ENCODE measurements at regions not wholly inside any gene's neighbourhood (a gene's known extent, or its start where the extent isn't known, plus 50 kb on each side); places are given as distances from the start of the nearest gene placed in this dataset.
"Not testable (repeated sequence)": the region's sequence is repeated elsewhere in the genome, so short reads cannot be mapped to it uniquely, and the experiment has no call there.

GRCh38 chr14:83977583-83977982 lies 1552.4 kb upstream of the FLRT2 start:
- no peak for DNase-seq (ENCODE audit: low read depth)
- no peak overlapping the region for H3K4me3 ChIP-seq (ENCODE audit: low read length)
- TF ChIP-seq CTCF (conservative IDR thresholded peaks at IDR 0.05; ENCODE audit: low read length) = no peak

DNA sequence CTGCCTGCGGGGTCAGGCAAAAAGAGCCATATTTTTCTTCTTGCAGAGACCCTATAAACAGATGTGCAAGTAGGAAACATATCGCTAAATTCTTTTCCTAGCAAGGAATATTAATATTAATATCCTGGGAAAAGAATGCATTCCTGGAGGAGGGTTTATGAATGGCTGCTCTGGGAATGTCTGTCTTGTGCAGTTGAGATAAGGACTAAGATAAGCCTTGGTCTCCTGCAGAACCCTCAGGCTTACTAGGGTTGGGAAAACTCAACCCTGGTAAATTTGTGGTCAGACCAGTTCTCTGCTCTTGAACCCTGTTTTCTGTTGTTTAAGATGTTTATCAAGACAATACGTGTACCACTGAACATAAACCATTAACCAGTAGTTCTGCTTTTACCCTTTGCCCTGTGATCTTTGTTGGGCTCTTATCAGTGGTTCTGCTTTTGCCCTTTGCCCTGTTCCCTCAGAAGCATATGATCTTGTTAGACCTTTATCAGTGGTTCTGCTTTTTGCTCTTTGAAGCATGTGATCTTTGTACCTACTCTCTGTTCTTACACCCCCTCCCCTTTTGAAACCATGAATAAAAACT lies 1548.2 kb upstream of the FLRT2 start:
- not testable (repeated sequence) for H3K4me3 ChIP-seq (ENCODE audit: low read length); DNase-seq (ENCODE audit: low read depth)

DNA sequence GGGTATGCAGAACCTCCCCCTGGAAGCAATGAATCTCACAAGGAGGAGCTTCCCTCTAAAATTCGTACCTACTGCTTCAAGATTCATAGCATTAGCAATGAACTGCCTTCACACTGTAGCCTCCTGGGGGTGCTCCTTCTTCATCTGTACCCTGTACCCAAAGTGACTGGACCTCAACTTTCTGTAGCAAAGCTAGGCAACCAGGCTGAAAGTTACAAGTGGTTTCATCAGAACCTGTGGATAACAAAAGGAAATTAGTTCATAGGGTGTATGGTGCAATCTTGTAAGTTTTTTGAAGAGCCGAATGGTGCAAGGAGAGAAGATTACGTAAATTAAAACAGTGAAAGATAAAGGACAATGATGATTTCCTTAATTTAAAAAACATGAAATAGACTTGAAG lies 1541.7 kb upstream of the FLRT2 start:
- no peak for TF ChIP-seq CTCF (conservative IDR thresholded peaks at IDR 0.05; ENCODE audit: low read length)
- H3K4me3 ChIP-seq (ENCODE audit: low read length) = no peak overlapping the region
- DNase-seq (ENCODE audit: low read depth) = no peak

DNA sequence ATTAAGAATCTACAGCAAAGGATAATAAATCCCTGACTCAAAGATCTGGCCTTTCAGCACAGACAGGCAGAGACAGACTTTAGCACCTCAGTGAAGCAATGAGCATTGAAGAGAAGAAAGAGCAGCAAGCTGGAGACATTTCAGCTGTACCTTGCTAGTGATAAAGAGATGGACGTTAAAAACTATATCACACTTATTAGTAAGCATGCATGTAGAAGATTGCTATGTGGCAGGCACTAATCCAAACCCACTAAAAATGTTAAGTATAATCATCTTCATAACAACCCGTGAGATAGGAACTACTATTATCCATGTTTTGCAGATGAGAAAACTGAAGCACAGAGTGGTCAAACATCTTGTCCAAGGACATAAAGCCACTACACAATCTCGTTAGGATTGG lies 1538.3 kb upstream of the FLRT2 start:
- TF ChIP-seq CTCF (conservative IDR thresholded peaks at IDR 0.05; ENCODE audit: low read length) = no peak
- no peak for DNase-seq (ENCODE audit: low read depth)
- no peak overlapping the region for H3K4me3 ChIP-seq (ENCODE audit: low read length)

GRCh38 chr14:83992857-83993256 lies 1537.1 kb upstream of the FLRT2 start:
- no peak overlapping the region for H3K4me3 ChIP-seq (ENCODE audit: low read length)
- no peak for TF ChIP-seq CTCF (conservative IDR thresholded peaks at IDR 0.05; ENCODE audit: low read length)
- DNase-seq (ENCODE audit: low read depth) = no peak

- DNase-seq (ENCODE audit: low read depth) = no peak
- no peak for TF ChIP-seq CTCF (conservative IDR thresholded peaks at IDR 0.05; ENCODE audit: low read length)
- H3K4me3 ChIP-seq (ENCODE audit: low read length) = no peak overlapping the region
Measured at GRCh38 chr14:83993545-83993944, 1536.4 kb upstream of the FLRT2 start.

GRCh38 chr14:83994020-83994419 lies 1535.9 kb upstream of the FLRT2 start:
- no peak for DNase-seq (ENCODE audit: low read depth)
- H3K4me3 ChIP-seq (ENCODE audit: low read length) = no peak overlapping the region
- TF ChIP-seq CTCF (conservative IDR thresholded peaks at IDR 0.05; ENCODE audit: low read length) = no peak

DNA sequence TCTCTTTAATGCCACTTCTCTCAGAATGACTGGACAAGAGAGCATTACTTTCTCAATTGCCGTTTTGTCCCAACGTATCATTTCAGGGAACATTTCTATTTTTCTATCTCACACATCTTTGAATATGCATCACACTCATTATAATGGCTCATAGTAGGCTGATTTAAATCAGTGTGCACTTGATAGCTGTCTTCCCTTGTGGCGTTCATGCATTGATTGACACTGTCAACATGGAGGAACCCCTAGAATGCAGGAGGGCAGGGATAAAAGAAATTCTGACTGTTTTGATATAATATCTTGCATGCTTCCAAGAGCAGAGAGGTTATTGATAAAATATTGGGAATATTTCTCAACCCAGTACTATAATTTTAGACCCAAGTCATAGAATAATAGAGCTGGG lies 1528.9 kb upstream of the FLRT2 start:
- H3K4me3 ChIP-seq (ENCODE audit: low read length) = no peak overlapping the region
- no peak for DNase-seq (ENCODE audit: low read depth)
- no peak for TF ChIP-seq CTCF (conservative IDR thresholded peaks at IDR 0.05; ENCODE audit: low read length)
